ENCODE measurements at regions not wholly inside any gene's neighbourhood (a gene's known extent, or its start where the extent isn't known, plus 50 kb on each side); places are given as distances from the start of the nearest gene placed in this dataset.

DNA sequence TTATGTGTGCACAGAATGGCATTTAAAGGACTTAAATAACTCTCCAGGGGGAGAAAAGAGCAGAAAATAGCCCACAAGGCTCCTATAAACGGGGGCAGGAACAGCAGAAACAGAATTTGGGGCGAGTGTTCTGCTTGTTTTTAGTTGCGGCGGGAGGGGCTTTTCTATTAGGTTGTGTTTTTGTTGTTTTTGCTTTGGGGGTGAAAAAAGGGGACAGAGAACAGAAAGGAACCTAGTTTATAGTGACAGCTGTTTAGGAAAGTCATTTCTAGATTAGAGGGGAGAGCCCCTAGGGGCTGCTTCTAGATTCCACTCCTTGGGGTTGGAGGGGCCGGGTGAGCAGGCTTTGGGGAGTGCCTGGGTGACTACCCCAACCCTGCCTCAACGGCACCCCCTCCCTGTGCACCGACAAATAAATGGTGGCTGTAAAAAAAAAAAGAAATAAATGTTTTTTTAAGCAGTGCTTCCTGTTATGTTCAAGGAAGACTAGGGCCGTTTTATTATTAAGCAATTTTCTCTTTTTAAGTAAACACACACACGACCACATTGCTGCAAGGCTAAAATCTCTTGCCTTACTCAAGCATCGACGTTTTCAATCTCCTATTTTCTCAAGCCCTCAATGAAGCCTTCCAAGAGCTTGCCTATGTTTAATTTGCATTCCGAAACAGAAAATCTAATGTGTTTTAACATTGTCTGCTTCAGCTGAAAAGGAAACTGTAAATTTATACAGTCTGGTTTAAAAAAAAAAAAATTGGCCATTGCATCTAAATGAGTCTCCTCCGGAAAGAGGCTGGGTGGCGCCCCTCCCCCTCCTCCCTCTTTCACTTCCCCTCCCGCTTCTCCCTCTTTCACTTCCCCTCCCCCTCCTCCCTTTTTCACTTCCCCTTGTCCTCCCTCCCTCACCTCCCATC is 123.3 kb upstream of the TBL1X start:
- peak overlapping the region in 3 of 4 donors; percentile 52 to 83 (median 74) for H3K27ac ChIP-seq
- WGBS, 2 donors = 5 to 8% methylated on average over 15 of the region's 15 CpGs
- no peak for TF ChIP-seq POLR2A (IDR thresholded peaks at IDR 0.05)
- TF ChIP-seq EP300 (IDR thresholded peaks at IDR 0.05) = peak in 1 of 2 donors; percentile 21
- TF ChIP-seq, protein P1, sequence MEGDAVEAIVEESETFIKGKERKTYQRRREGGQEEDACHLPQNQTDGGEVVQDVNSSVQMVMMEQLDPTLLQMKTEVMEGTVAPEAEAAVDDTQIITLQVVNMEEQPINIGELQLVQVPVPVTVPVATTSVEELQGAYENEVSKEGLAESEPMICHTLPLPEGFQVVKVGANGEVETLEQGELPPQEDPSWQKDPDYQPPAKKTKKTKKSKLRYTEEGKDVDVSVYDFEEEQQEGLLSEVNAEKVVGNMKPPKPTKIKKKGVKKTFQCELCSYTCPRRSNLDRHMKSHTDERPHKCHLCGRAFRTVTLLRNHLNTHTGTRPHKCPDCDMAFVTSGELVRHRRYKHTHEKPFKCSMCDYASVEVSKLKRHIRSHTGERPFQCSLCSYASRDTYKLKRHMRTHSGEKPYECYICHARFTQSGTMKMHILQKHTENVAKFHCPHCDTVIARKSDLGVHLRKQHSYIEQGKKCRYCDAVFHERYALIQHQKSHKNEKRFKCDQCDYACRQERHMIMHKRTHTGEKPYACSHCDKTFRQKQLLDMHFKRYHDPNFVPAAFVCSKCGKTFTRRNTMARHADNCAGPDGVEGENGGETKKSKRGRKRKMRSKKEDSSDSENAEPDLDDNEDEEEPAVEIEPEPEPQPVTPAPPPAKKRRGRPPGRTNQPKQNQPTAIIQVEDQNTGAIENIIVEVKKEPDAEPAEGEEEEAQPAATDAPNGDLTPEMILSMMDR (IDR thresholded peaks at IDR 0.05) = no peak
- no peaks in the 10 kb centered on the region for H3K36me3 ChIP-seq
- no peaks in the 10 kb centered on the region for H3K27me3 ChIP-seq
- H3K4me1 ChIP-seq = peaks cover 0 to 37% (median 12%) of the 10 kb centered on the region in 4 donors
- DNase-seq (ENCODE audit: low spot score in 2 of 2) = peak; percentile 19 to 44
- H3K4me3 ChIP-seq = peak overlapping the region in 3 of 4 donors; percentile 4 to 36 (median 23)
- no peaks in the 10 kb centered on the region for H3K9me3 ChIP-seq

DNA sequence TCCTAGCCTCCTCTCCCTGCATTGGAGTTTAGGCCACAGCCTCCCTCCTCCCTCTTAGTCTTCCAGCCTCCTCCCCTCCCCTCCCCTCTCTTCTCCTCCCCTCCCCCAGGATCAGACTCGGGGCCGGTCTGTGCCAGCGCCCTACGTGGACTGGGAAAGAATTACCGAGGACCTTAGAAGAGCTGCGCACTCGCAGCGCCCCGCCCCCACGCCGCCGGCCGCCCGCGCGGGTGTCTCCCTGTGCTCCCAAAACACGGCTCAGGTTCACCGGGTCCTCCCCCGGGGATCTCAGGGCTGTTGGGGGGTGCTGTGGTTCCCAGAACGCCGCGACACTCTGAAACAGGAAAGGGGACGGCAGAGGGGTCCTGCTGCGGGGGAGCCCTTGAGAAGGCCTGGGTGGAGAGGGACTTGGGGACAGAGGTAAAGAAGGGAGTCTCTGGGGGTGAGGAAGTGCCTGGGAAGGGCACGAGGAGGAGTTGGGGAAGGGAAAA is 122.3 kb upstream of the TBL1X start:
- Histone ChIP-seq H3K4me3 (peak overlapping the region in 3 of 4 donors; percentile 12 to 36 (median 13)), H3K36me3 (no peaks in the 10 kb centered on the region), H3K27ac (peak overlapping the region in 1 of 4 donors; percentile 69), H3K9me3 (no peaks in the 10 kb centered on the region), H3K27me3 (no peaks in the 10 kb centered on the region), H3K4me1 (peaks cover 0 to 32% (median 12%) of the 10 kb centered on the region in 4 donors)
- WGBS, 2 donors = 0 to 7% methylated on average over 23 to 25 of the region's 25 CpGs
- DNase-seq (ENCODE audit: low spot score in 2 of 2) = peak; percentile 58 to 62
- TF ChIP-seq EP300 (IDR thresholded peaks at IDR 0.05) (peak; percentile 16 to 77), POLR2A (IDR thresholded peaks at IDR 0.05) (no peak)
- TF ChIP-seq, protein P1 (IDR thresholded peaks at IDR 0.05) = peak in 1 of 5 experiments; percentile 27

DNA sequence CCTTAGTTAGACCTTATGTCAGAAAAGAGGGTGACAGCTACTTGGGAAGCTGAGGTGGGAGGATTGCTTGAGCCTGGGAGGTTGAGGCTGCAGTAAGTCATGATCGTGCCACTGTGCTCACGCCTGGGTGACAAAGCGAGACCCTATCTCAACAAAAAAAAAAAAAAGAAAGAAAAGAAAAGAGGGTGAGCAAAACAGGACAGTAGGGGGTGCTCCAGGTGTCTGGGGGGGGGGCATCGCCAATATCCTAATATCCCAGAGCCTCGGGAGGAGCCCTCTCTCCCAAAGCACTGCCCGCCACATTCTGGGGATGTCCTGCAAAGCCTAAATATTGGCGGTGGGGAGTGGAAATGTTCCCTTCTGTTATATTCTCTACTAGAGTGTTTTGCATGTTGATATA is 120.9 kb upstream of the TBL1X start:
- Histone ChIP-seq H3K27me3 (no peaks in the 10 kb centered on the region), H3K4me3 (no peak overlapping the region), H3K4me1 (peaks cover 0 to 32% (median 12%) of the 10 kb centered on the region in 4 donors), H3K27ac (no peak overlapping the region), H3K9me3 (no peaks in the 10 kb centered on the region), H3K36me3 (no peaks in the 10 kb centered on the region)
- no peak for DNase-seq (ENCODE audit: low spot score in 2 of 2)
- TF ChIP-seq, protein P1 (IDR thresholded peaks at IDR 0.05) = no peak
- TF ChIP-seq POLR2A (IDR thresholded peaks at IDR 0.05) = no peak
- no peak for TF ChIP-seq EP300 (IDR thresholded peaks at IDR 0.05)
- 75 to 97% methylated on average over 7 of the region's 7 CpGs for WGBS, 2 donors

DNA sequence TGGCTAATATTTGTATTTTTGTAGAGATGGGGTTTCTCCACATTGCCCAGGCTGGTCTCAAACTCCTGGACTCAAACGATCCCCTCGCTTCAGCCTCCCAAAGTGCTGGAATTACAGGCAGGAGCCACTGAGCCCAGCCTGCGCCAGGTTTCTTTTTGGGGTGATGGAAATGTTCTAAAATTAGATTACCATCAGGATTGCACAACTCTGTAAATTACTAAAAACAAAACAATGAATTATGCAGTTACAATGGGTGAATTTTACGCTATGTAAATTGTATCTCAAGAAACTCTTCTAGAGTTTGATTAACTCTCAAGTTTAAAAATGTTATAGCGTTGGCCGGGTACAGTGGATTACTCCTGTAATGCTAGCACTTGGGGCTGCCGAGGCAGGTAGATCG is 118.9 kb upstream of the TBL1X start:
- H3K9me3 ChIP-seq = no peaks in the 10 kb centered on the region
- H3K36me3 ChIP-seq = no peaks in the 10 kb centered on the region
- WGBS, 2 donors = 86 to 90% methylated on average over 8 of the region's 8 CpGs
- no peak overlapping the region for H3K27ac ChIP-seq
- TF ChIP-seq POLR2A (IDR thresholded peaks at IDR 0.05) (no peak), EP300 (IDR thresholded peaks at IDR 0.05) (no peak)
- TF ChIP-seq, protein P1 (IDR thresholded peaks at IDR 0.05) = no peak
- no peak for DNase-seq (ENCODE audit: low spot score in 2 of 2)
- H3K27me3 ChIP-seq = no peaks in the 10 kb centered on the region
- H3K4me1 ChIP-seq = peaks cover 0 to 17% (median 2%) of the 10 kb centered on the region in 4 donors
- H3K4me3 ChIP-seq = no peak overlapping the region
